Nephron progenitor cell (in vitro differentiated cells): ENCODE measurements at regions not wholly inside any gene's neighbourhood (a gene's known extent, or its start where the extent isn't known, plus 50 kb on each side); places are given as distances from the start of the nearest gene placed in this dataset.
"Not testable (repeated sequence)": the region's sequence is repeated elsewhere in the genome, so short reads cannot be mapped to it uniquely, and the experiment has no call there.

ENCODE experiments used
- DNase-seq: peaks from one replicate; pipeline ENCODE4 v3.0.0; 2021
- H3K27ac Mint-ChIP-seq: 2 replicates; pipeline ENCODE4 v1.8.0; 2021; ENCODE audit warnings: mild to moderate bottlenecking, moderate library complexity, mixed read lengths
- H3K27me3 Mint-ChIP-seq: 2 replicates; pipeline ENCODE4 v1.8.0; 2021; ENCODE audit warnings: mild to moderate bottlenecking, low read depth, mixed read lengths; ENCODE audit not compliant: poor library complexity
- H3K36me3 Mint-ChIP-seq: 2 replicates; pipeline ENCODE4 v1.8.0; 2021; ENCODE audit warnings: low read depth, mixed read lengths
- H3K4me1 Mint-ChIP-seq: 2 replicates; pipeline ENCODE4 v1.8.0; 2021; ENCODE audit warnings: mixed read lengths
- H3K4me3 Mint-ChIP-seq: 2 replicates; pipeline ENCODE4 v1.8.0; 2021; ENCODE audit warnings: mild to moderate bottlenecking, moderate library complexity, mixed read lengths
- H3K9me3 Mint-ChIP-seq: 2 replicates; pipeline ENCODE4 v1.8.0; 2021; ENCODE audit warnings: mild to moderate bottlenecking, moderate library complexity, mixed read lengths
- CTCF ChIP-seq: fragments of 200-600 bp; sonication (generic); IDR thresholded peaks from 2 replicates; pipeline ENCODE4 v1.5.0; 2021; ENCODE audit warnings: antibody characterized with exemption

DNA sequence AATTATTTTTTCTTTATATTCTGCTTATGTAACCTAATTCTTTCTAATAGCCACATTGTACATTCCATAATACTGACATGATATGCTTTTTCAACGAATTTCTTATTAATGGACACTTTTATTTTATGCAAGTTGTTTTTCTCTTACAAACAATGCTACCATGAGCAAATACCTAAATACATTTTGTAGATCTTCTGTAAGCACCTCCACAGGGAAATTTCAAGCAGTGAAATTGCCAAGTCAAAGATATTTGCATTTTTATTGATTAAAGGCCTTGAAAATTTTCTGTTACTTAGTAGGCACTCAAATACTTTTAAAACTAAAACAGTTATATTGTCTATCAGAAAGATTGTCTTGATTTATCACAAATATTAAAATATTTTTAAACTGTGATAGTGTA, 79.6 kb upstream of the C3orf49 start:
- no peak overlapping the region for H3K27ac Mint-ChIP-seq
- H3K27me3 Mint-ChIP-seq, result peaks cover 4% of the 10 kb centered on the region
- H3K36me3 Mint-ChIP-seq, result no peaks in the 10 kb centered on the region
- H3K4me1 Mint-ChIP-seq, result no peaks in the 10 kb centered on the region
- DNase-seq, result no peak
- TF ChIP-seq CTCF, result no peak
- no peak overlapping the region for H3K4me3 Mint-ChIP-seq
- H3K9me3 Mint-ChIP-seq, result peaks cover 6% of the 10 kb centered on the region

DNA sequence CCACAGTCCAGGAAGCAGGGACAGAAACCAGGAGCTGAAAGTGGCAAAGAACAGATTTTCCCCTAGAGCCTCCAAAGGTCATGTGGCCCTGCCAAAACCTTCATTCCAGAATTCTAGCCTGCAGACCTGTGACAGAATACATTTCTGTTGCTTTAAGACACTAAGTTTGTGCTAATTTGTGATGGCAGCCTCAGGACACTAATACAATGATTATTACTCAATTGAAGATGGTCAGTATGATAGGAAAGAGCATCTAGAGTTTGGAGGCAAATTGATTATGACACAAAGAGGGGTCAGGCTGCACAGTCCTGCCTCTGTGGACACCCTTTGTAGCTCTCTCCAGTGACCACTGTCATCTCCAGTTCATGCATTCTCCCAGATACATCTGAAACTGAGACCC, 79.0 kb upstream of the C3orf49 start:
- DNase-seq, result no peak
- no peak for TF ChIP-seq CTCF
- H3K4me3 Mint-ChIP-seq, result no peak overlapping the region
- H3K27ac Mint-ChIP-seq, result no peak overlapping the region
- H3K4me1 Mint-ChIP-seq, result no peaks in the 10 kb centered on the region
- no peaks in the 10 kb centered on the region for H3K36me3 Mint-ChIP-seq
- H3K9me3 Mint-ChIP-seq, result peaks cover 2% of the 10 kb centered on the region
- H3K27me3 Mint-ChIP-seq, result peaks cover 4% of the 10 kb centered on the region

GRCh38 chr3:63744693-63745092, 74.4 kb upstream of the C3orf49 start:
- not testable (repeated sequence) for H3K4me1 Mint-ChIP-seq, H3K27me3 Mint-ChIP-seq, H3K27ac Mint-ChIP-seq, H3K4me3 Mint-ChIP-seq, H3K9me3 Mint-ChIP-seq, H3K36me3 Mint-ChIP-seq, DNase-seq

GRCh38 chr3:63745757-63746156, 73.3 kb upstream of the C3orf49 start:
- TF ChIP-seq CTCF, result no peak
- DNase-seq, result no peak
- H3K4me3 Mint-ChIP-seq, result no peak overlapping the region
- no peaks in the 10 kb centered on the region for H3K4me1 Mint-ChIP-seq
- H3K36me3 Mint-ChIP-seq, result no peaks in the 10 kb centered on the region
- H3K27ac Mint-ChIP-seq, result no peak overlapping the region
- no peaks in the 10 kb centered on the region for H3K9me3 Mint-ChIP-seq
- H3K27me3 Mint-ChIP-seq, result peaks cover 3% of the 10 kb centered on the region

DNA sequence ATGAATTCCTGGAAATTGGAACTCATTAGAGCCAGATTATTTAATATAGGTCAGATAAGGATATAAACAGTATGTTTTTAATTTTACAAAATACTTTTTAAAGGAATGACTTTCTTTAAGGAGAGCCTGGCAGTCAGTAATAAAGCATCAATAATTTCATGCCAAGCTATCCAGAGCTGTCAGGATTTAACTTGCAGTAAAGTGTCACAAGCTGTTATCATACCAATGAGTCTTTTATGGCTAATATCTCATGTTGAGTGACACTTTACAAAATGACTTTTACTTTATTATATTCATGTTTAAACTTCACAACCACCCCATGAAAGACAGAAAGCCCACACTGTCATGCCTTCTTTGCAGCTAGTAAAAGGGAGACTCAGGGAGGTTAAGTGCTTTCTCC, 72.9 kb upstream of the C3orf49 start:
- Mint-ChIP-seq H3K27ac (no peak overlapping the region), H3K4me3 (no peak overlapping the region), H3K9me3 (no peaks in the 10 kb centered on the region), H3K4me1 (no peaks in the 10 kb centered on the region), H3K36me3 (no peaks in the 10 kb centered on the region), H3K27me3 (peaks cover 3% of the 10 kb centered on the region)
- TF ChIP-seq CTCF, result no peak
- DNase-seq, result no peak

GRCh38 chr3:63751459-63751858, 67.6 kb upstream of the C3orf49 start:
- no peak for TF ChIP-seq CTCF
- no peaks in the 10 kb centered on the region for H3K4me1 Mint-ChIP-seq
- no peaks in the 10 kb centered on the region for H3K9me3 Mint-ChIP-seq
- H3K36me3 Mint-ChIP-seq, result no peaks in the 10 kb centered on the region
- H3K4me3 Mint-ChIP-seq, result no peak overlapping the region
- no peak overlapping the region for H3K27ac Mint-ChIP-seq
- peaks cover 3% of the 10 kb centered on the region for H3K27me3 Mint-ChIP-seq
- no peak for DNase-seq
